IMR-90 (cell line): ENCODE measurements at regions not wholly inside any gene's neighbourhood (a gene's known extent, or its start where the extent isn't known, plus 50 kb on each side); places are given as distances from the start of the nearest gene placed in this dataset.

Experiments
- ATAC-seq: fragments of 200-7000 bp; cut with Tn5 transposase; 2 replicates; pipeline ENCODE4 v1.9.1; 2020; ENCODE audit warnings: low read depth, mild to moderate bottlenecking, moderate library complexity
- BruUV-seq: library from RNA; stranded (reverse); fragments of 400-500 nt; replicated peaks from 2 replicates; lab custom pipeline; 2021; lab: Mats Ljungman, UMichigan
- CTCF ChIA-PET: fragments of 300-600 bp; formaldehyde crosslinking; extraction: SDS; loops from one replicate; lab custom pipeline; 2021; ENCODE audit warnings: antibody characterized with exemption; lab: Yijun Ruan, JAX
- POLR2A ChIA-PET: fragments of 300-600 bp; sonication (Branson Sonifier 250); formaldehyde crosslinking; loops from one replicate; lab custom pipeline; 2022; ENCODE audit warnings: antibody characterized with exemption; ENCODE audit not compliant: unreplicated experiment; lab: Charles Lee
- DNase-seq: peaks from one replicate; pipeline ENCODE4 v3.0.0; 2013
- H2AFZ ChIP-seq: replicated peaks from 2 replicates; pipeline ENCODE3; 2013; ENCODE audit warnings: low read length, mild to moderate bottlenecking; ENCODE audit not compliant: poor library complexity
- H2AK5ac ChIP-seq: 2 replicates; pipeline ENCODE4 v1.6.1; 2013; ENCODE audit warnings: low read depth, low read length, inconsistent platforms
- H2AK9ac ChIP-seq: replicated peaks from 2 replicates; pipeline ENCODE3; 2013; ENCODE audit warnings: mild to moderate bottlenecking, low read depth, low read length, moderate library complexity; ENCODE audit not compliant: poor library complexity
- H2BK120ac ChIP-seq: 2 replicates; pipeline ENCODE4 v1.6.1; 2013; ENCODE audit warnings: low read depth, low read length, inconsistent platforms
- H2BK15ac ChIP-seq: 3 replicates; pipeline ENCODE4 v1.6.1; 2013; ENCODE audit warnings: low read depth, low read length, inconsistent platforms
- H2BK20ac ChIP-seq: 2 replicates; pipeline ENCODE4 v1.6.1; 2013; ENCODE audit warnings: low read depth, mild to moderate bottlenecking, inconsistent platforms, low read length, moderate library complexity
- H2BK5ac ChIP-seq: 2 replicates; pipeline ENCODE4 v1.6.1; 2013; ENCODE audit warnings: mild to moderate bottlenecking, low read depth, low read length, inconsistent platforms; ENCODE audit not compliant: poor library complexity, severe bottlenecking
- H3K14ac ChIP-seq: replicated peaks from 2 replicates; pipeline ENCODE4 v1.6.1; 2013; ENCODE audit warnings: low read depth, low read length, inconsistent platforms
- H3K18ac ChIP-seq: 2 replicates; pipeline ENCODE4 v1.6.1; 2013; ENCODE audit warnings: low read depth, low read length, control low read depth
- H3K23ac ChIP-seq: 2 replicates; pipeline ENCODE4 v1.6.1; 2013; ENCODE audit warnings: low read depth, low read length, inconsistent platforms
- H3K27ac ChIP-seq: 2 replicates; pipeline ENCODE4 v1.5.1; 2013; ENCODE audit warnings: mild to moderate bottlenecking, control low read depth, low read length; ENCODE audit not compliant: insufficient read depth
- H3K27me3 ChIP-seq: 2 replicates; pipeline ENCODE4 v1.6.1; 2013; ENCODE audit warnings: low read length; ENCODE audit not compliant: control insufficient read depth, insufficient read depth
- H3K36me3 ChIP-seq: 2 replicates; pipeline ENCODE4 v1.6.1; 2013; ENCODE audit warnings: low read length, mixed read lengths; ENCODE audit not compliant: control insufficient read depth, insufficient read depth
- H3K4ac ChIP-seq: 2 replicates; pipeline ENCODE4 v1.6.1; 2013; ENCODE audit warnings: low read depth, low read length, inconsistent platforms
- H3K4me1 ChIP-seq: 2 replicates; pipeline ENCODE4 v1.6.1; 2013; ENCODE audit warnings: low read length, mixed read lengths; ENCODE audit not compliant: control insufficient read depth, insufficient read depth
- H3K4me2 ChIP-seq: 2 replicates; pipeline ENCODE4 v1.6.1; 2013; ENCODE audit warnings: low read depth, mild to moderate bottlenecking, control low read depth, low read length, moderate library complexity
- H3K4me3 ChIP-seq: 2 replicates; pipeline ENCODE4 v1.5.1; 2013; ENCODE audit warnings: low read depth, mild to moderate bottlenecking, control low read depth, low read length, moderate library complexity; ENCODE audit not compliant: insufficient read depth
- H3K56ac ChIP-seq: 2 replicates; pipeline ENCODE4 v1.6.1; 2013; ENCODE audit warnings: low read length, inconsistent platforms; ENCODE audit not compliant: insufficient read depth; ENCODE audit errors: extremely low read depth
- H3K79me1 ChIP-seq, 2 experiments: 2 replicates each; pipeline ENCODE4 v1.6.1; 2013; ENCODE audit warnings: low read length in 2 of 2, inconsistent platforms in 1 of 2, low read depth in 1 of 2
- H3K9ac ChIP-seq: 2 replicates; pipeline ENCODE4 v1.6.1; 2013; ENCODE audit warnings: low read depth, low read length, control low read depth
- H3K9me1 ChIP-seq: 2 replicates; pipeline ENCODE4 v1.6.1; 2013; ENCODE audit warnings: low read length, inconsistent platforms; ENCODE audit not compliant: insufficient read depth
- H3K9me3 ChIP-seq: 2 replicates; pipeline ENCODE4 v1.6.1; 2013; ENCODE audit warnings: low read length; ENCODE audit not compliant: control insufficient read depth, insufficient read depth
- H4K20me1 ChIP-seq: 2 replicates; pipeline ENCODE4 v1.6.1; 2013; ENCODE audit warnings: low read length, inconsistent platforms; ENCODE audit not compliant: insufficient read depth
- H4K5ac ChIP-seq: 2 replicates; pipeline ENCODE4 v1.6.1; 2013; ENCODE audit warnings: mild to moderate bottlenecking, low read depth, low read length, control low read depth
- H4K8ac ChIP-seq, 2 experiments: 2 replicates each; pipeline ENCODE4 v1.6.1; 2013; ENCODE audit warnings: low read depth in 2 of 2, low read length in 2 of 2, control low read depth in 1 of 2, inconsistent platforms in 1 of 2
- H4K91ac ChIP-seq: 2 replicates; pipeline ENCODE4 v1.6.1; 2013; ENCODE audit warnings: low read depth, low read length, inconsistent platforms; ENCODE audit not compliant: insufficient read depth
- BHLHE40 ChIP-seq: fragments of 150-350 bp; IDR thresholded peaks from 2 replicates; pipeline ENCODE4 v1.6.1; 2016; ENCODE audit warnings: mild to moderate bottlenecking, low read depth, low read length
- CEBPB ChIP-seq: IDR thresholded peaks from 2 replicates; pipeline ENCODE4 v1.6.1; 2012; ENCODE audit warnings: low read depth, low read length, improper control_type of control experiment
- CTCF ChIP-seq: conservative IDR thresholded peaks from 2 replicates; pipeline ENCODE4 v1.5.1; 2012; ENCODE audit warnings: mild to moderate bottlenecking, low read depth, low read length, improper control_type of control experiment
- FOS ChIP-seq: fragments of 150-350 bp; IDR thresholded peaks from 2 replicates; pipeline ENCODE4 v1.6.1; 2016; ENCODE audit warnings: low read depth, low read length
- MAFK ChIP-seq: IDR thresholded peaks from 2 replicates; pipeline ENCODE4 v1.6.1; 2012; ENCODE audit warnings: low read depth, low read length, improper control_type of control experiment
- MAZ ChIP-seq: IDR thresholded peaks from 2 replicates; pipeline ENCODE4 v1.6.1; 2012; ENCODE audit warnings: low read depth, mild to moderate bottlenecking, low read length, improper control_type of control experiment, moderate library complexity, borderline replicate concordance
- MXI1 ChIP-seq: IDR thresholded peaks from 2 replicates; pipeline ENCODE4 v1.6.1; 2012; ENCODE audit warnings: low read depth, mild to moderate bottlenecking, low read length, moderate library complexity, borderline replicate concordance
- RCOR1 ChIP-seq: IDR thresholded peaks from 2 replicates; pipeline ENCODE4 v1.6.1; 2012; ENCODE audit warnings: mild to moderate bottlenecking, low read length, improper control_type of control experiment; ENCODE audit not compliant: insufficient replicate concordance
- RFX5 ChIP-seq: IDR thresholded peaks from 2 replicates; pipeline ENCODE4 v1.8.0; 2012; ENCODE audit warnings: low read depth, mild to moderate bottlenecking, low read length, moderate library complexity
- USF2 ChIP-seq: fragments of 150-350 bp; IDR thresholded peaks from 2 replicates; pipeline ENCODE4 v1.6.1; 2017; ENCODE audit warnings: mild to moderate bottlenecking, antibody characterized with exemption, low read length, low read depth
- WGBS, 2 experiments: methylation state at CpG; one replicate each; pipeline versions ENCODE4 v1.1.5 to v1.1.7; 2013; ENCODE audit warnings: missing lambda C conversion rate in 2 of 2; ENCODE audit not compliant: insufficient read length in 1 of 2; ENCODE audit errors: extremely low coverage in 2 of 2; 5-methylcytosine and 5-hydroxymethylcytosine counted together
- dilution Hi-C: fragments of 300-500 bp; cut with HindIII; formaldehyde crosslinking; loops from one replicate; pipeline ENCODE4 v1.14.3; 2018; ENCODE audit warnings: low sequenced_read_pairs; ENCODE audit not compliant: unreplicated experiment
- in situ Hi-C: fragments of 300-500 bp; cut with MboI; formaldehyde crosslinking; loops from 3 replicates; pipeline ENCODE4 v1.14.3; 2019; ENCODE audit warnings: low sequenced_read_pairs, inconsistent platforms, mixed read lengths
- intact Hi-C: fragments of 100-400 bp; cut with micrococcal nuclease; formaldehyde crosslinking; loops from 2 replicates; pipeline ENCODE4 v1.10.0; 2022

GRCh38 chr10:59524348-59524747, 162.0 kb upstream of the FAM13C start:
- no peaks in the 10 kb centered on the region for H3K9me3 ChIP-seq
- WGBS, 2 experiments = 0% methylated on average over 1 of the region's 1 CpG; no CpG with 5 or more reads in 1 of the 2 experiments
- H3K4ac ChIP-seq = no peak overlapping the region
- no peak overlapping the region for H3K4me3 ChIP-seq
- no peaks in the 10 kb centered on the region for H3K9me1 ChIP-seq
- BruUV-seq = no TSS peak
- H2BK20ac ChIP-seq = no peak overlapping the region
- H3K4me2 ChIP-seq = no peak overlapping the region
- DNase-seq (no peak), ATAC-seq (no peak)
- H2AK9ac ChIP-seq = no peak overlapping the region
- H2BK5ac ChIP-seq = no peak overlapping the region
- no peak overlapping the region for H4K5ac ChIP-seq
- TF ChIP-seq BHLHE40 (no peak), MXI1 (no peak), MAZ (no peak), CEBPB (no peak), RCOR1 (no peak), FOS (no peak), RFX5 (no peak), USF2 (no peak), MAFK (no peak), CTCF (no peak)
- no peak overlapping the region for H3K14ac ChIP-seq
- no peak overlapping the region for H3K56ac ChIP-seq
- no peak overlapping the region for H4K8ac ChIP-seq
- no peak overlapping the region for H3K23ac ChIP-seq
- no peaks in the 10 kb centered on the region for H3K27me3 ChIP-seq
- no peak overlapping the region for H2AFZ ChIP-seq
- dilution Hi-C loops = no loop called here
- no peak overlapping the region for H3K9ac ChIP-seq
- no peaks in the 10 kb centered on the region for H3K79me1 ChIP-seq
- H2BK15ac ChIP-seq = no peak overlapping the region
- intact Hi-C loops = no loop called here
- no peak overlapping the region for H2BK120ac ChIP-seq
- no peaks in the 10 kb centered on the region for H4K20me1 ChIP-seq
- POLR2A ChIA-PET = no interaction called here
- no peak overlapping the region for H3K27ac ChIP-seq
- no peak overlapping the region for H2AK5ac ChIP-seq
- no peaks in the 10 kb centered on the region for H3K36me3 ChIP-seq
- CTCF ChIA-PET = no interaction called here
- in situ Hi-C loops = no loop called here
- H3K18ac ChIP-seq = no peak overlapping the region
- no peak overlapping the region for H4K91ac ChIP-seq
- H3K4me1 ChIP-seq = no peaks in the 10 kb centered on the region
